Heart left ventricle (tissue), 16 donors: ENCODE measurements at regions not wholly inside any gene's neighbourhood (a gene's known extent, or its start where the extent isn't known, plus 50 kb on each side); places are given as distances from the start of the nearest gene placed in this dataset.
A peak's percentile ranks its signal among the peaks of the same experiment; 100 is the strongest.
"Not testable (repeated sequence)": the region's sequence is repeated elsewhere in the genome, so short reads cannot be mapped to it uniquely, and the experiment has no call there.

Source experiments
- ATAC-seq, 4 donors: fragments of 200-7000 bp; cut with Tn5 transposase; one replicate each; pipeline ENCODE4 v1.9.1; 2020 to 2022; ENCODE audit warnings: moderate library complexity in 4 of 4, mild to moderate bottlenecking in 3 of 4, moderate number of reproducible peaks in 1 of 4
- DNase-seq, 5 donors: peaks; one replicate each; pipeline ENCODE4 v3.0.0-alpha.2; 2020
- H3K27ac ChIP-seq, 12 donors: fragments of 200-600 bp; sonication (generic) in 4 of 12; one replicate each; pipeline versions ENCODE4 v1.5.0 to v1.8.0; 2016 to 2022; ENCODE audit warnings: mild to moderate bottlenecking in 2 of 12
- H3K27me3 ChIP-seq, 9 donors: fragments of 200-600 bp; sonication (generic) in 2 of 9; one replicate each; pipeline versions ENCODE4 v1.5.1 to v1.8.0; 2016 to 2022; ENCODE audit warnings: mild to moderate bottlenecking in 3 of 9
- H3K36me3 ChIP-seq, 9 donors: fragments of 200-600 bp; sonication (generic) in 2 of 9; one replicate each; pipeline versions ENCODE4 v1.5.0 to v1.8.0; 2018 to 2022; ENCODE audit warnings: mild to moderate bottlenecking in 2 of 9
- H3K4me1 ChIP-seq, 12 donors: fragments of 200-600 bp; sonication (generic) in 4 of 12; one replicate each; pipeline versions ENCODE4 v1.5.0 to v1.8.0; 2016 to 2022; ENCODE audit warnings: mild to moderate bottlenecking in 3 of 12
- H3K4me3 ChIP-seq, 12 donors: fragments of 200-600 bp; sonication (generic) in 4 of 12; one replicate each; pipeline versions ENCODE4 v1.5.0 to v1.8.0; 2017 to 2022; ENCODE audit warnings: mild to moderate bottlenecking in 9 of 12, moderate library complexity in 4 of 12
- H3K9me3 ChIP-seq, 12 donors: fragments of 200-600 bp; sonication (generic) in 4 of 12; one replicate each; pipeline versions ENCODE4 v1.5.0 to v1.8.0; 2016 to 2022; ENCODE audit warnings: mild to moderate bottlenecking in 1 of 12
- CTCF ChIP-seq, 12 donors: fragments of 200-600 bp; sonication (generic) in 4 of 12; IDR thresholded peaks; one replicate each; pipeline versions ENCODE4 v1.5.0 to v1.8.0; 2018 to 2022; ENCODE audit warnings: antibody characterized with exemption in 12 of 12, mild to moderate bottlenecking in 5 of 12
- POLR2A ChIP-seq, 2 donors: fragments of 450-650 bp; IDR thresholded peaks; one replicate each; pipeline ENCODE4 v1.6.1; 2017; ENCODE audit warnings: antibody characterized with exemption in 2 of 2, mild to moderate bottlenecking in 2 of 2, moderate library complexity in 2 of 2
- WGBS, 4 donors: extraction: QIAGEN DNeasy Blood & Tissue Kit in 2 of 4; methylation state at CpG; one replicate each; pipeline versions ENCODE4 v1.1.5 to v1.1.7; 2013 to 2018; 5-methylcytosine and 5-hydroxymethylcytosine counted together
- intact Hi-C, 10 donors: fragments of 100-400 bp; cut with DNase I; formaldehyde crosslinking; loops; one replicate each; pipeline versions ENCODE4 v1.11.1 to v1.14.2; 2022
- donor health status: ischemic (EF 13 %, LVEDD 7.1; RV severe dilation, severe dysfunction).
- donor health status: healthy with polysubstance abuse.
- donor health status: DM: no; HTN: yes; CAD: no.
- donor health status: DM: no; HTN: no; CAD: no.
- donor health status: ischemic (EF 25% LVEDD 6.9; RV normal size, moderate dysfunction).
- donor health status: ischemic (EF 25% LVEDD 5.7; RV mildly dilated, moderate dysfunction).
- donor health status: healthy.
- donor health status: DM: yes; HTN: yes; CAD: no.
- donor health status: ischemic (EF 35%, LVEDD 5.7; RV mildly dilated, moderate dysfunction).
- donor health status: nonischemic (EF 11% LVEDD 7.7; RV severe dilation, severe dysfunction).
- donor health status: DM: yes; HTN: yes; CAD: no.
- donor health status: PGD.
- donor health status: ischemic (EF 29% LVEDD 5.4; RV normal size, mild dysfunction).
- donor health status: nonischemic (EF 23%, LVEDD 6.1; RV moderate dilation, normal function).

GRCh38 chr7:32761451-32762205, 129.9 kb downstream of the KBTBD2 start:
- no peaks in the 10 kb centered on the region for H3K36me3 ChIP-seq
- 64 to 76% (median 72%) methylated on average over 38 to 46 of the region's 46 CpGs for WGBS, 4 donors
- TF ChIP-seq CTCF (IDR thresholded peaks at IDR 0.05) (no peak), POLR2A (IDR thresholded peaks at IDR 0.05) (no peak)
- H3K4me3 ChIP-seq: no peak overlapping the region
- peaks cover 0 to 17% (median 0%) of the 10 kb centered on the region in 9 donors for H3K27me3 ChIP-seq
- peak overlapping the region in 10 of 12 donors; percentile 25 to 82 (median 60) for H3K27ac ChIP-seq
- peaks cover 0 to 14% (median 0%) of the 10 kb centered on the region in 12 donors for H3K4me1 ChIP-seq
- intact Hi-C loops: loop anchor here in 3 of 10 donors (10.0 kb wide), 1 partner anchor 343 kb away; the partner anchor contains the start of gene RP9 (in 3 of the 3)
- ATAC-seq: peak in 3 of 4 donors; percentile 22 to 56 (median 31)
- peaks cover 0 to 3% (median 0%) of the 10 kb centered on the region in 12 donors for H3K9me3 ChIP-seq
- peak in 1 of 5 donors; percentile 62 for DNase-seq

- not testable (repeated sequence) for H3K9me3 ChIP-seq, H3K4me3 ChIP-seq, H3K36me3 ChIP-seq
- DNase-seq: peak in 3 of 5 donors; percentile 34 to 61 (median 60)
- Histone ChIP-seq H3K4me1 (peaks cover 0 to 10% (median 0%) of the 10 kb centered on the region in 12 donors), H3K27me3 (peaks cover 0 to 17% (median 0%) of the 10 kb centered on the region in 9 donors), H3K27ac (peak overlapping the region in 10 of 12 donors; percentile 25 to 82 (median 60))
- intact Hi-C loops: loop anchor here in 3 of 10 donors (10.0 kb wide), 1 partner anchor 344 kb away; the partner anchor contains the start of gene RP9 (in 3 of the 3)
- WGBS, 4 donors: 40 to 64% (median 51%) methylated on average over 5 of the region's 5 CpGs
- peak in 3 of 4 donors; percentile 57 to 61 (median 58) for ATAC-seq
Measured at GRCh38 chr7:32760755-32761154, 130.8 kb downstream of the KBTBD2 start.

GRCh38 chr7:32759859-32760258, 131.7 kb downstream of the KBTBD2 start:
- not testable (repeated sequence) for H3K36me3 ChIP-seq, ATAC-seq, DNase-seq, H3K4me3 ChIP-seq, H3K9me3 ChIP-seq
- intact Hi-C loops: loop anchor here in 3 of 10 donors (10.0 kb wide), 1 partner anchor 345 kb away; the partner anchor contains the start of gene RP9 (in 3 of the 3)
- Histone ChIP-seq H3K4me1 (peaks cover 0 to 10% (median 0%) of the 10 kb centered on the region in 12 donors), H3K27me3 (peaks cover 0 to 17% (median 0%) of the 10 kb centered on the region in 9 donors), H3K27ac (peak overlapping the region in 2 of 12 donors; percentile 8 to 50)
- WGBS, 4 donors: 87 to 91% (median 89%) methylated on average over 3 of the region's 3 CpGs

- intact Hi-C loops, H3K9me3 ChIP-seq, DNase-seq, ATAC-seq, H3K27ac ChIP-seq, H3K36me3 ChIP-seq, H3K4me3 ChIP-seq, H3K27me3 ChIP-seq, H3K4me1 ChIP-seq: not testable (repeated sequence)
- WGBS, 4 donors: 88 to 96% (median 93%) methylated on average over 26 to 29 of the region's 29 CpGs
Measured at GRCh38 chr7:32753872-32754271, 137.7 kb downstream of the KBTBD2 start.

- intact Hi-C loops, H3K4me1 ChIP-seq, H3K27me3 ChIP-seq, DNase-seq, H3K9me3 ChIP-seq, ATAC-seq, H3K27ac ChIP-seq, H3K36me3 ChIP-seq, H3K4me3 ChIP-seq: not testable (repeated sequence)
- 86 to 93% (median 86%) methylated on average over 2 of the region's 2 CpGs for WGBS, 4 donors
Measured at GRCh38 chr7:32748337-32748736, 143.2 kb downstream of the KBTBD2 start.

- H3K4me1 ChIP-seq, H3K36me3 ChIP-seq, DNase-seq, H3K27me3 ChIP-seq, H3K4me3 ChIP-seq, H3K27ac ChIP-seq, ATAC-seq, H3K9me3 ChIP-seq, intact Hi-C loops: not testable (repeated sequence)
- 37 to 46% (median 42%) methylated on average over 6 of the region's 6 CpGs for WGBS, 4 donors
Measured at GRCh38 chr7:32747443-32748148, 144.0 kb downstream of the KBTBD2 start.

- intact Hi-C loops, H3K27ac ChIP-seq, H3K36me3 ChIP-seq, H3K4me3 ChIP-seq, H3K9me3 ChIP-seq, DNase-seq, H3K27me3 ChIP-seq, H3K4me1 ChIP-seq: not testable (repeated sequence)
- WGBS, 4 donors: 65 to 83% (median 72%) methylated on average over 4 of the region's 4 CpGs
- peak in 2 of 4 donors; percentile 30 to 42 for ATAC-seq
Measured at GRCh38 chr7:32741853-32742476, 149.6 kb downstream of the KBTBD2 start.

GRCh38 chr7:32739749-32740148, 151.8 kb downstream of the KBTBD2 start:
- H3K4me1 ChIP-seq, H3K36me3 ChIP-seq, H3K27me3 ChIP-seq, ATAC-seq, H3K9me3 ChIP-seq, DNase-seq, H3K27ac ChIP-seq, H3K4me3 ChIP-seq, intact Hi-C loops: not testable (repeated sequence)
- 59 to 75% methylated on average over 1 of the region's 1 CpG; no CpG with 5 or more reads in 2 of the 4 donors for WGBS, 4 donors

- H3K9me3 ChIP-seq, H3K4me1 ChIP-seq, H3K4me3 ChIP-seq, DNase-seq, H3K27me3 ChIP-seq, intact Hi-C loops, H3K27ac ChIP-seq, H3K36me3 ChIP-seq: not testable (repeated sequence)
- ATAC-seq: peak in 1 of 4 donors; percentile 19
- WGBS, 4 donors: 85 to 98% (median 94%) methylated on average over 3 of the region's 3 CpGs
Measured at GRCh38 chr7:32738390-32738789, 153.2 kb downstream of the KBTBD2 start.
